Spleen (tissue), 11 donors: ENCODE measurements at regions not wholly inside any gene's neighbourhood (a gene's known extent, or its start where the extent isn't known, plus 50 kb on each side); places are given as distances from the start of the nearest gene placed in this dataset.

Experiments
- DNase-seq: peaks from one replicate; pipeline ENCODE4 v3.0.0-alpha.2; 2020
- H3K27ac ChIP-seq, 8 donors: fragments of 200-600 bp; sonication (generic) in 7 of 8; 1 replicate in 4 of 8; 2 replicates in 4 of 8; pipeline versions ENCODE4 v1.5.0 to v1.8.0; 2016 to 2021; ENCODE audit warnings: inconsistent platforms in 4 of 8, mild to moderate bottlenecking in 4 of 8, moderate library complexity in 1 of 8
- H3K27me3 ChIP-seq, 7 donors: fragments of 200-600 bp; sonication (generic) in 6 of 7; replicated peaks in 1 of 7; 1 replicate in 4 of 7; 2 replicates in 3 of 7; pipeline versions ENCODE4 v1.5.0 to v1.8.0; 2016 to 2021; ENCODE audit warnings: inconsistent platforms in 3 of 7, mild to moderate bottlenecking in 1 of 7
- H3K36me3 ChIP-seq, 6 donors: fragments of 200-600 bp; sonication (generic) in 5 of 6; 1 replicate in 4 of 6; 2 replicates in 2 of 6; pipeline versions ENCODE4 v1.5.0 to v1.8.0; 2016 to 2021; ENCODE audit warnings: inconsistent platforms in 2 of 6
- H3K4me1 ChIP-seq, 6 donors: fragments of 200-600 bp; sonication (generic) in 5 of 6; 1 replicate in 3 of 6; 2 replicates in 3 of 6; pipeline versions ENCODE4 v1.5.0 to v1.8.0; 2016 to 2021; ENCODE audit warnings: inconsistent platforms in 3 of 6
- H3K4me3 ChIP-seq, 8 donors: fragments of 200-600 bp; sonication (generic) in 7 of 8; 1 replicate in 4 of 8; 2 replicates in 4 of 8; pipeline versions ENCODE4 v1.5.0 to v1.8.0; 2016 to 2021; ENCODE audit warnings: inconsistent platforms in 4 of 8, mild to moderate bottlenecking in 4 of 8, moderate library complexity in 2 of 8
- H3K9me3 ChIP-seq, 8 donors: fragments of 200-600 bp; sonication (generic) in 7 of 8; 1 replicate in 4 of 8; 2 replicates in 4 of 8; pipeline versions ENCODE4 v1.5.0 to v1.8.0; 2016 to 2021; ENCODE audit warnings: inconsistent platforms in 4 of 8
- CTCF ChIP-seq, 11 experiments: fragments of 200-600 bp in 7 of 11; fragments of 450-650 bp in 4 of 11; sonication (generic) in 4 of 11; IDR thresholded peaks in 8 of 11; conservative IDR thresholded peaks in 3 of 11; 1 replicate in 7 of 11; 2 replicates in 4 of 11; pipeline versions ENCODE4 v1.4.0 to v1.8.0; 2016 to 2021; ENCODE audit warnings: antibody characterized with exemption in 11 of 11, inconsistent platforms in 4 of 11, mild to moderate bottlenecking in 1 of 11
- POLR2A ChIP-seq, 3 donors: fragments of 450-650 bp; IDR thresholded peaks; one replicate each; pipeline ENCODE4 v1.5.1; 2017; ENCODE audit warnings: antibody characterized with exemption in 3 of 3, mild to moderate bottlenecking in 1 of 3
- POLR2AphosphoS5 ChIP-seq, 3 donors: sonication (generic); formaldehyde crosslinking; IDR thresholded peaks; one replicate each; pipeline ENCODE4 v1.5.1; 2017; ENCODE audit warnings: antibody characterized with exemption in 3 of 3
- WGBS, 5 donors: extraction: QIAGEN DNeasy Blood & Tissue Kit in 3 of 5; methylation state at CpG; one replicate each; pipeline versions ENCODE4 v1.1.5 to v1.1.7; 2013 to 2018; 5-methylcytosine and 5-hydroxymethylcytosine counted together
- intact Hi-C: fragments of 100-400 bp; cut with DNase I; formaldehyde crosslinking; loops from one replicate; pipeline ENCODE4 v1.15.0; 2023; ENCODE audit warnings: low total_unique reads
- donor health status: healthy with polysubstance abuse.
- donor health status: DM: no; HTN: no; CAD: no; lungs with moderate emphysema.
- donor health status: DM: no; HTN: no; CAD: no.
- donor health status: Bipolar disorder and iron deficiency.
- donor health status: healthy.
- donor health status: DM: no; HTN: no; CAD: no.
- donor health status: DM: yes; HTN: yes; CAD: no.

GRCh38 chr13:104170980-104171555 is 1104.9 kb upstream of the SLC10A2 start:
- H3K4me1 ChIP-seq: no peaks in the 10 kb centered on the region
- no peaks in the 10 kb centered on the region for H3K9me3 ChIP-seq
- 65 to 78% (median 70%) methylated on average over 8 of the region's 8 CpGs for WGBS, 5 donors
- H3K27me3 ChIP-seq: no peaks in the 10 kb centered on the region
- TF ChIP-seq POLR2AphosphoS5 (IDR thresholded peaks at IDR 0.05) (no peak), POLR2A (IDR thresholded peaks at IDR 0.05) (no peak), CTCF (IDR thresholded peaks at IDR 0.05 in 8 of 11, conservative IDR thresholded peaks at IDR 0.05 in 3 of 11) (no peak)
- intact Hi-C loops: no loop called here
- H3K36me3 ChIP-seq: no peaks in the 10 kb centered on the region
- no peak overlapping the region for H3K27ac ChIP-seq
- H3K4me3 ChIP-seq: no peak overlapping the region
- DNase-seq: no peak

GRCh38 chr13:104163866-104164630 is 1097.8 kb upstream of the SLC10A2 start:
- H3K4me3 ChIP-seq: no peak overlapping the region
- no peaks in the 10 kb centered on the region for H3K4me1 ChIP-seq
- H3K9me3 ChIP-seq: peaks cover 0 to 5% (median 0%) of the 10 kb centered on the region in 8 donors
- intact Hi-C loops: no loop called here
- TF ChIP-seq CTCF (IDR thresholded peaks at IDR 0.05 in 8 of 11, conservative IDR thresholded peaks at IDR 0.05 in 3 of 11) (no peak), POLR2A (IDR thresholded peaks at IDR 0.05) (no peak), POLR2AphosphoS5 (IDR thresholded peaks at IDR 0.05) (no peak)
- 70 to 75% (median 72%) methylated on average over 4 of the region's 4 CpGs for WGBS, 5 donors
- DNase-seq: no peak
- H3K36me3 ChIP-seq: no peaks in the 10 kb centered on the region
- H3K27ac ChIP-seq: no peak overlapping the region
- no peaks in the 10 kb centered on the region for H3K27me3 ChIP-seq

GRCh38 chr13:104160536-104160935 is 1094.3 kb upstream of the SLC10A2 start:
- 75 to 86% (median 82%) methylated on average over 1 of the region's 1 CpG for WGBS, 5 donors
- TF ChIP-seq POLR2A (IDR thresholded peaks at IDR 0.05) (no peak), POLR2AphosphoS5 (IDR thresholded peaks at IDR 0.05) (no peak), CTCF (IDR thresholded peaks at IDR 0.05 in 8 of 11, conservative IDR thresholded peaks at IDR 0.05 in 3 of 11) (no peak)
- Histone ChIP-seq H3K4me1 (no peaks in the 10 kb centered on the region), H3K27me3 (no peaks in the 10 kb centered on the region), H3K36me3 (no peaks in the 10 kb centered on the region), H3K9me3 (peaks cover 0 to 5% (median 0%) of the 10 kb centered on the region in 8 donors), H3K4me3 (no peak overlapping the region), H3K27ac (no peak overlapping the region)
- no peak for DNase-seq
- intact Hi-C loops: no loop called here

- Histone ChIP-seq H3K9me3 (peaks cover 0 to 10% (median 0%) of the 10 kb centered on the region in 8 donors), H3K27ac (no peak overlapping the region), H3K4me3 (no peak overlapping the region), H3K36me3 (no peaks in the 10 kb centered on the region), H3K4me1 (no peaks in the 10 kb centered on the region), H3K27me3 (no peaks in the 10 kb centered on the region)
- no peak for DNase-seq
- TF ChIP-seq POLR2AphosphoS5 (IDR thresholded peaks at IDR 0.05) (no peak), POLR2A (IDR thresholded peaks at IDR 0.05) (no peak), CTCF (IDR thresholded peaks at IDR 0.05 in 8 of 11, conservative IDR thresholded peaks at IDR 0.05 in 3 of 11) (no peak)
- intact Hi-C loops: no loop called here
- WGBS, 5 donors: 34 to 46% (median 42%) methylated on average over 9 of the region's 9 CpGs
These were observed 1077.7 kb upstream of the SLC10A2 start for GRCh38 chr13:104143760-104144416.
